ENCODE measurements at regions not wholly inside any gene's neighbourhood (a gene's known extent, or its start where the extent isn't known, plus 50 kb on each side); places are given as distances from the start of the nearest gene placed in this dataset.

GRCh38 chr13:74930402-74931165, 551.4 kb downstream of the TBC1D4 start:
- DNase-seq, result no peak

DNA sequence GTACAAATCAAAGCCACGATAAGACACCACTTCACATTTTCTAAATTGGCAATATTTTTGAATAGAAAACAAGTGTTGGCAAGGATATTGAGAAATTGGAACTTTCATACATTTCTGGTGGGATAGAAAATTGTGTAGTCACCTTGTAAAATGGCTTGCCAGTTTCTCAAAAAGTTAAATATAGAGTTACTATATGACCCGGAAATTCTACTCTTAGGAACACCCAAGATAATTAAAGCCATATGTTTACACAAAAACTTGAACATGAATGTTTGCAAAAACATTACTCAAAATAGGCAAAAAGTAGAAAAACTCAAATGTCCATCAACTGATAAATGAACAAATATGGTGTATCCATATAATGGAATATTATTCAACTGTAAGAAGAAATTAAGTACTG, 552.5 kb downstream of the TBC1D4 start:
- DNase-seq, result no peak

- no peak for DNase-seq
Observed at GRCh38 chr13:74927823-74928222, 554.1 kb downstream of the TBC1D4 start.

GRCh38 chr13:74922963-74923362, 559.0 kb downstream of the TBC1D4 start:
- DNase-seq, result no peak

GRCh38 chr13:74921326-74921725, 560.6 kb downstream of the TBC1D4 start:
- DNase-seq, result no peak

- no peak for DNase-seq
Observed at GRCh38 chr13:74920920-74921319, 561.0 kb downstream of the TBC1D4 start.

DNA sequence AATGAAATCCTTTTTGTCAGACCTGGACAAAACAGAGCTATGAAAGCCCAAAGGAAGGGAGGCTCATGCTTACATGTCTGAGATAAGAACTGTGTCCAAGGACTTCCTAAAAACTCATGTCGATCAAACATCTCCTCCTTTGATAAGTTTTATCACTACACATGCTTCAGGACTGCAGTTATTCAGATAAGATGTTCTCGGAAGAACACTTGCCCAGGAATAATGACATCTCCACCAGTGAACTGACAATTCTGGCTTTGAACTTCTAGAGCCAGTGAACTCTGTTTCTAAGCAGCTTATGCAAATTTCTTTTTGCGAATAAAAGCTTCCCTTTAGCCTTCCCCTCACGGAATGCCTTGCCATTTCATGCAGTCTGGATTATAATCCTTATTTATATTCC, 561.6 kb downstream of the TBC1D4 start:
- DNase-seq, result no peak

DNA sequence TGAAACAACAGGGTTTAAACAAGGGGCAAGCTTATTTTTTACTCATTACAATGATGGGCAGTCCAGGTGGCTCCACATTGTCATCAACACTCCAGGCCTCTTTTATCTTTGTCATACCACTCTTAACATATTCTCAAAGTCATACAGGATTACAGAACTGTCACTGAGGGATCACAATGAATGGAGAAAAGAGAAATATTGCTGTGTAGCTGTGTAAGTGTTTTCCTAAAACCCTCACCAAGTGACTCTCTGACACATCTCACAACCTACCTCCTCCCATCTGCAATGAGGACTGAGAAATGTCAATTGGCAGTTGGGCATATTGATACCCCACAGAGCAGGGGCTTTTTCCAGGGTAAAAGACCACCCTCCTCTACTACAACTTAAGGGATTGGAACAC, 562.1 kb downstream of the TBC1D4 start:
- DNase-seq, result no peak

GRCh38 chr13:74912898-74913297, 569.1 kb downstream of the TBC1D4 start:
- DNase-seq, result no peak

DNA sequence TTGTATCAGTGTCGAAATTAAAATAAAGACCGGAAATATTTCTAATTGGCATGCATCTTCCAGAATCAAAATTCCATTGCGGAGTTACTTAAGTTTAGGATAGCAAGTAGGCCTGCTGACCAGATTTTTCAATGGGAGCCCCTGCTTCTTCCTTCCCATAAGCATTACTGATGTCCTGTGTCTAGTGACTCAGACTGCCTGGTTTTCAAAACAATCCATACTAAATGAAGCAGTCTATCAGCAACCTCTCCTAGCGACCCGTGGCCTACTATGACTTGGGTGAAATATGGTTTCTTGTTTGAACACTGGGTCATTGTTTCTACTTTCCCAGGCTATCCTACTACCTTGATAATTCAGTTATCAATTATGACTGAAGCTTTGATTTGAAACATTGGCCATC, 571.6 kb downstream of the TBC1D4 start:
- no peak for DNase-seq

- DNase-seq, result no peak
Observed at GRCh38 chr13:74907788-74908187, 574.2 kb downstream of the TBC1D4 start.

DNA sequence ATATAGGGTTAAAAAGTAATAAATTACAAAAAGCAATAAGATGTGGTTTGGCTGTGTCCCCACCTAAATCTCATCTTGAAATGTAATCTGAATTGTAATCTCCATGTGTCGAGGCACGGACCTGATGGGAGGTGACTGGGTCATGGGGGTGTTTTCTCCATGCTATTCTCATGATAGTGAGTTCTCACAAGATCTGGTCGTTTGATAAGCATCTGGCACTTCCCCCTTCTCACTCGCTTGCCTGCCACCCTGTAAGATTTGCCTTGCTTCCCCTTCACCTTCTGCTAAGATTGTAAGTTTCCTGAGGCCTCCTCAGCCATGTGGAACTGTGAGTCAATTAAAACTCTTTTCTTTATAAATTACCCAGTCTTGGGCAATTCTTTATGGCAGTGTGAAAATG, 577.4 kb downstream of the TBC1D4 start:
- DNase-seq, result no peak

DNA sequence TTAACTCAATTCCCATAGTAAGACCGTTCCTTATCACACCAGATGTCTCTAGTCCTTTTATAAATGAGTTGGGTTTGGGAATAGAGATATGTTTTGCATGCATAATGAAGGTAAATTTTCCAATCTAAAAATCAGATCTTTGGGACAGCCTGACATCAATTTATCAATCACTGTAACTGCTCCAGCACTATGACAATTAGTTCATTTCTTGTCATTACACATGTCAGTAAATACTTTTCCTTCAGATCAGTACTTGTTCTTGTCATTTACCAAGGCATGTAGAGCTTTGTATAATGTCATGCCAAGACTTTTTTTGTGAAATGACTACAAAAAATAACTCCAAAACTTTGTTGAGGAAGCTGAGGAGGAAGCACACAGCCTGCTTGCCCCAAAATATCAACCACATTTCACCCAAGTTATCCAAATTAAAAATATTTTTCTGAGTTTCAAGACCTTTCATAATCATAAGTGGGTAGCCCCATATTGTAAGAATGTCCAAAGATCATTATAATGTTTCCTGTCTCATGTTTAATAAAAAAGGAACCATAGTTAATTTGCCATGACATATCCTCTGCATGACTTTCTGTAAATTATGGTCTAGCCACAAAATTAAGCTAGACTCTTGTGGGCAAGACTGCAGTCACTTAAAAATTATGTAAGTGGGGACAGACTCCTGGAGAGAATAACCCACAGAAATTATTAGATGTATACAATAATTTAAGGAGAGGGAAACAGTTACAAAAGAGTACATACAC, 586.8 kb downstream of the TBC1D4 start:
- no peak for DNase-seq

- DNase-seq, result no peak
Observed at GRCh38 chr13:74892096-74892495, 589.9 kb downstream of the TBC1D4 start.

GRCh38 chr13:74891610-74892009, 590.4 kb downstream of the TBC1D4 start:
- DNase-seq, result no peak

DNA sequence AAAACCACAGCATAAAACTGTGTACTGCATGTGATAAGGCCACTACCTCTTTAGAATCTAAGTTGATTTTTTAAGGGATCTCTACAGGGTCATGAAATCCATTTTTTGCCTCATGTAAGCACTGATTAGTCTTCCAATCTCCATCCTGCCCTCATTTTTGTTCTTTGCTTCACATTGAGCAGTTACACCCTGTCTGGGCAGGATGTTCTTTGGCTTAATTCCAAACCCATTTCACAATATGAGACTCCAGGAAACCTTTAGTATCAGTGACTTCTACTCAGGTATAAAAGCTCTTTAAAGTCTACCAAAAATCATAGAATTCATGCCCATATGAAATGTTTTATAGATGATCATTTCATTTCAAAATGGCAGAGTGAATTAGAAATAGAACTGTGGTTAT, 592.6 kb downstream of the TBC1D4 start:
- DNase-seq, result no peak

DNA sequence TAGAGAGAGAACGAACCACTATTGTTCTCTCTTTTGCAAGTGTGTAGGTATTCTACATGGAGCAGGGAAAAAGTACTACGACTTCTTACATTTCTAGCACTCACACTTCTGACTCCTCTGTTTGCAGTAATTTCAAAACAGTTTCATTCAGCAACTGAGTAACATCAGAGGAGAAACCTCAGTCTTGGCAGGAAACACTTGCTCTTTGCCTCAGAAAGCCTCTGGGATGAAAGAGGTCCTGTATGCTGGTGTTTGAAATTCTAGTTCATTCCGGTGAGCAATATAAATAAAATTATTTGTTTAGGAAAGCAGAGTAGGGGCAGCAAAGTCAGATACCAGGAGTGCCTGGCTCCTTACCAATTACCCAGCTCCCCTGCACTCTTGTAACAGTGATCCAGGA, 595.5 kb downstream of the TBC1D4 start:
- DNase-seq, result no peak

DNA sequence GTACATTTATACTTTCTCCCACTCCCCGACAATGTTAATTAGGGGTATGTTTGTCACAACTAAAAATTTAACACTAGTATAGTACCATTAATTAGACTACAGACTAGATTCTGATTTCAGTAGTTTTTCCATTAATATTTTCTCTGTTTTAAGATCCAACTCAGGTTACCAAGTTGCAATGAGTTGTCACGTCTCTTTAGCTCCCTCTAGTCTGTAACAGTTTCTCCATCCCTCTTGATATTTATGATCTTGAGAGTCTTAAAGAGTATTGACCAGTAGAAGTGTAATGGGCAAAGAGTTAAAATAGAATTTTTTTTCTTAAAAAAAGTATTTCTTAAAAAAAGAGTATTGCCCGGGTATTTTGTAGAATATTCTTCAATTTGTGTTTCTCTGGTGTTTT, 598.1 kb downstream of the TBC1D4 start:
- DNase-seq, result no peak

DNA sequence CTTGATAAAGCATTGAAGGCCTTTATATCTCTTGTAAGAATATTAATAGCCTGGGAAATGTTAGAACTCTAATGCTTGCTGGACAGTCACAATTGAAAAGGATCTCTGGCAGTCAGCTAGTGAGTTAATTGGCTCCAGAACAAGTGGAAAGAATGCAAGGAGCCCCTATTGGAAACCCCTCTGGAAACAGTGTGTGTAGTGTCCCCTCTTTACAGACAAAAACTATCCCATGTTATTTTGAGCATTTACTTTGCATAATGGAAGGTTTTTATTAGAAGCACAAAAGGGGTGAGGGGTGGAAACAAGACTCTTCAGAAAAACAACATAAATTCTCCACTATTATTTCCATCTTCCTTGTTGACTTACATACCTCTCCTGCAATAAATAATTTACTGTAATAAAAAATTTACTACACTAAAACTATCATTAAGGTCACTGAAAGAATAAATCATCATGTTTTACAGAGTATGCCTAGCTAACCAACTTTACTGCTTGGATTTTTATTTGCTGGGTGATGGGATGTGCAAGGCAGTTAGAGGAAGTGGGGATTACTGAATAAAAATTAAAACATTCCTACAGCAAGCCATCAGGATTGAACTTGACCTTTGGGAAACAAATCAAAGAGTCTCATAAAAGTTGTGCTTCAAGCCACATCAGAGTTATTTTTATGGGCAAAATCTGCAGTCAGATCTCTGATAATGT, 610.4 kb downstream of the TBC1D4 start:
- no peak for DNase-seq

GRCh38 chr13:74870865-74871264, 611.1 kb downstream of the TBC1D4 start:
- no peak for DNase-seq

DNA sequence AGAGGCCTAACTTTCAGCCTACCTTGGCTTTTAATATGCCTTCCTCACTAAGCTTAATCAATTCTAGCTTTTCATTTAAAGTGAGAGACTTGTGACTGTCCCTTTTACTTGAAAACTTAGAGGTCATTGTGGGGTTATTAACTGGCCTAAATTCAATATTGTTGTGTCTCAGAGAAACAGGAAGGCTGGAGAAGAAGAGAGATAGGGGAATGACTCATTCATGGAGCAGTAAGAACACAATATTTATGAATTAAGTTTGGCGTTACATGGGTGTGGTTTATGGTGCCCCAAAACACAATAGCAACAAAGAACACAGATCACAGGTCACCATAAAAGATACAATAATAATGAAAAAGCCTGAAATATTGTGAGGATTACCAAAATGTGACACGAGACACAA, 612.1 kb downstream of the TBC1D4 start:
- no peak for DNase-seq

- DNase-seq, result no peak
Observed at GRCh38 chr13:74868049-74868448, 613.9 kb downstream of the TBC1D4 start.

DNA sequence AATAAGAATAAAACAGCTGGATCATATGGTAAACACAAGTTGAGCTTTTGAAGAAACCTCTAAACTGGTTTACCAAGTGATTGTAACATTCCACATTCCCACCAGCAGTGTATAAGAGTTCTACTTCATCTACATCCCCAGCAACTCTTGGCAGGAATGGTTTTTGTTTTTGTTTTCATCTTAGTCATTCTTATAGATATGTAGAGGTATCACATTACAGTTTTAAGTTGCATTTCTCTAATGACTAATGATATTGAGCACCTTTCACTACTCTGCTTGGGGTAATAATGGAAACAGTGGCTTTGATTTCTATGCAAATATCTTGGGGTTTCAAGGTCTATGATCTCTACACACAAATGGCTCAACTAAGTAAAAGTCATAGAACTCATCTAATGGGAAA, 614.5 kb downstream of the TBC1D4 start:
- no peak for DNase-seq

DNA sequence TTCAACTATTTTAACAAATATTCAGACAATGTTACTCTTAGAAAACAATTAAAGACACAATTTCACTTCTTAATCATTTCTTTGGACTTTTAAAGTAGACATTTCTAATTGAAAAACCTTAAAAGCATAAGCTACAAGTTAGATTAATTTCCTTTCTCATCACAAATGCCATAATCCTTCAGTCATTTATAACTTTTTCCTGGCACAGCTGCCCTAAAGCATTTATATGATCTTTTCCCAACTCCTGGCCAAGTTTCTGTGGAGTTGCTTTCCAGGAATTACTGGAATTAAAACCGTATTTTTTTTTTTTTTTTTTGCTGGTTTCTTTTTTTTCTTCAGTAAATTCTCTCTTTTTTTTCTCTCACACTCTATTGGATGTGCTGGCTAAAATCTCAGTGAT, 615.9 kb downstream of the TBC1D4 start:
- no peak for DNase-seq
